Activated CD4-positive, alpha-beta T cell treated with anti-CD3 and anti-CD28 coated beads, Interleukin-2, amount 50 U/mL, for 48 hours (primary cell): ENCODE measurements at regions not wholly inside any gene's neighbourhood (a gene's known extent, or its start where the extent isn't known, plus 50 kb on each side); places are given as distances from the start of the nearest gene placed in this dataset.

ENCODE experiments used
- DNase-seq, 2 experiments: peaks; one replicate each; pipeline ENCODE4 v3.0.0-alpha.2; 2020

- no peak for DNase-seq
These were observed 1078.5 kb upstream of the ADGRL4 start for GRCh38 chr1:80085067-80085466.

GRCh38 chr1:80083892-80084291 lies 1077.4 kb upstream of the ADGRL4 start:
- no peak for DNase-seq

- DNase-seq: no peak
These were observed 1069.9 kb upstream of the ADGRL4 start for GRCh38 chr1:80076469-80076868.

- no peak for DNase-seq
These were observed 1068.8 kb upstream of the ADGRL4 start for GRCh38 chr1:80075351-80075750.

- DNase-seq: no peak
These were observed 1066.0 kb upstream of the ADGRL4 start for GRCh38 chr1:80072563-80072962.

- DNase-seq: no peak
These were observed 1059.5 kb upstream of the ADGRL4 start for GRCh38 chr1:80066060-80066459.

GRCh38 chr1:80064524-80064923 lies 1058.0 kb upstream of the ADGRL4 start:
- no peak for DNase-seq

- no peak for DNase-seq
These were observed 1053.4 kb upstream of the ADGRL4 start for GRCh38 chr1:80059940-80060339.

- no peak for DNase-seq
These were observed 1049.6 kb upstream of the ADGRL4 start for GRCh38 chr1:80056179-80056578.

GRCh38 chr1:80054129-80054528 lies 1047.6 kb upstream of the ADGRL4 start:
- DNase-seq: no peak

- no peak for DNase-seq
These were observed 1047.1 kb upstream of the ADGRL4 start for GRCh38 chr1:80053613-80054012.

- no peak for DNase-seq
These were observed 1044.0 kb upstream of the ADGRL4 start for GRCh38 chr1:80050523-80050922.

- no peak for DNase-seq
These were observed 1043.6 kb upstream of the ADGRL4 start for GRCh38 chr1:80050085-80050484.

- no peak for DNase-seq
These were observed 1042.2 kb upstream of the ADGRL4 start for GRCh38 chr1:80048716-80049115.

GRCh38 chr1:80047791-80048190 lies 1041.3 kb upstream of the ADGRL4 start:
- DNase-seq: no peak

GRCh38 chr1:80044662-80045061 lies 1038.1 kb upstream of the ADGRL4 start:
- DNase-seq: no peak

GRCh38 chr1:80036690-80037432 lies 1030.3 kb upstream of the ADGRL4 start:
- DNase-seq: no peak

- no peak for DNase-seq
These were observed 1016.8 kb upstream of the ADGRL4 start for GRCh38 chr1:80023358-80023757.

- DNase-seq: no peak
These were observed 1015.4 kb upstream of the ADGRL4 start for GRCh38 chr1:80021891-80022290.

GRCh38 chr1:80018348-80018747 lies 1011.8 kb upstream of the ADGRL4 start:
- DNase-seq: no peak

GRCh38 chr1:80008934-80009333 lies 1002.4 kb upstream of the ADGRL4 start:
- no peak for DNase-seq

- DNase-seq: no peak
These were observed 996.7 kb upstream of the ADGRL4 start for GRCh38 chr1:80003250-80003649.

GRCh38 chr1:79988401-79988800 lies 981.9 kb upstream of the ADGRL4 start:
- no peak for DNase-seq

- no peak for DNase-seq
These were observed 975.7 kb upstream of the ADGRL4 start for GRCh38 chr1:79982211-79982610.

- DNase-seq: no peak
These were observed 975.0 kb upstream of the ADGRL4 start for GRCh38 chr1:79981481-79981880.
